ENCODE measurements at regions not wholly inside any gene's neighbourhood (a gene's known extent, or its start where the extent isn't known, plus 50 kb on each side); places are given as distances from the start of the nearest gene placed in this dataset.

DNA sequence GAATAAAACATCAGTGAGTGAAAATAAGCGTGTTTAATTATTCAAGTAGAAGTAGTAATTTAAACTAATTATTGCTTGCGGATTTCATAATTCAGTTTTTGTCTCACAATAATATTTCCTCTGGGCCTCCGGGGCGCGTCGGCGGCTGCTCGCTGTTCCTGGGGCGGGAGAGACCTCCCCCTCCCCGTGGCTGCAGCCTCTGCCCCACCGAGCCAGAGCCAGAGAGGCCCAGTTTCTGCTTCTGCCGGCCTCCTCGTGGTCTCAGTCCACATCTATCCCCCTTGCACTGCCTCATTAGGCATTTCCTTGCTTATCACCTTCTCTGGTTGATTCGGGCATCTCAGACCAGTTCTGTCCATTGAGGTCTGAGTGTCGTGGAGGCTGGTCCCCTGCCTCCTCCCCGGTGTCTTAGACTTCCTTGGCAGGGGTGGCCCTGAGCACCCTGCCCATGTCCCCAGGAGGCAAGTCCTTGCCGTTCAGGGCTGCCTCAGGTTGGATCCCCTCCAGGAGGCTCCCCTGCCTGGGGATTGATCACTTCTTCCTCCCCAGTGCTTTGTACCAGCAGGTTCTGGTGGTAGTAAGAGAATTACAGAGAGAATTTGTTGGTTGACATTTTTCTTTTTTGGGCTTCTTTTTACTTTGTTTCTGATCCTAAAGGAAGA, 78.0 kb downstream of the SLC25A47 start:
- TF ChIP-seq, protein P1, sequence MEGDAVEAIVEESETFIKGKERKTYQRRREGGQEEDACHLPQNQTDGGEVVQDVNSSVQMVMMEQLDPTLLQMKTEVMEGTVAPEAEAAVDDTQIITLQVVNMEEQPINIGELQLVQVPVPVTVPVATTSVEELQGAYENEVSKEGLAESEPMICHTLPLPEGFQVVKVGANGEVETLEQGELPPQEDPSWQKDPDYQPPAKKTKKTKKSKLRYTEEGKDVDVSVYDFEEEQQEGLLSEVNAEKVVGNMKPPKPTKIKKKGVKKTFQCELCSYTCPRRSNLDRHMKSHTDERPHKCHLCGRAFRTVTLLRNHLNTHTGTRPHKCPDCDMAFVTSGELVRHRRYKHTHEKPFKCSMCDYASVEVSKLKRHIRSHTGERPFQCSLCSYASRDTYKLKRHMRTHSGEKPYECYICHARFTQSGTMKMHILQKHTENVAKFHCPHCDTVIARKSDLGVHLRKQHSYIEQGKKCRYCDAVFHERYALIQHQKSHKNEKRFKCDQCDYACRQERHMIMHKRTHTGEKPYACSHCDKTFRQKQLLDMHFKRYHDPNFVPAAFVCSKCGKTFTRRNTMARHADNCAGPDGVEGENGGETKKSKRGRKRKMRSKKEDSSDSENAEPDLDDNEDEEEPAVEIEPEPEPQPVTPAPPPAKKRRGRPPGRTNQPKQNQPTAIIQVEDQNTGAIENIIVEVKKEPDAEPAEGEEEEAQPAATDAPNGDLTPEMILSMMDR (IDR thresholded peaks at IDR 0.05): no peak
- no peak for TF ChIP-seq POLR2A (IDR thresholded peaks at IDR 0.05)
